ENCODE measurements at regions not wholly inside any gene's neighbourhood (a gene's known extent, or its start where the extent isn't known, plus 50 kb on each side); places are given as distances from the start of the nearest gene placed in this dataset.
A peak's percentile ranks its signal among the peaks of the same experiment; 100 is the strongest.

DNA sequence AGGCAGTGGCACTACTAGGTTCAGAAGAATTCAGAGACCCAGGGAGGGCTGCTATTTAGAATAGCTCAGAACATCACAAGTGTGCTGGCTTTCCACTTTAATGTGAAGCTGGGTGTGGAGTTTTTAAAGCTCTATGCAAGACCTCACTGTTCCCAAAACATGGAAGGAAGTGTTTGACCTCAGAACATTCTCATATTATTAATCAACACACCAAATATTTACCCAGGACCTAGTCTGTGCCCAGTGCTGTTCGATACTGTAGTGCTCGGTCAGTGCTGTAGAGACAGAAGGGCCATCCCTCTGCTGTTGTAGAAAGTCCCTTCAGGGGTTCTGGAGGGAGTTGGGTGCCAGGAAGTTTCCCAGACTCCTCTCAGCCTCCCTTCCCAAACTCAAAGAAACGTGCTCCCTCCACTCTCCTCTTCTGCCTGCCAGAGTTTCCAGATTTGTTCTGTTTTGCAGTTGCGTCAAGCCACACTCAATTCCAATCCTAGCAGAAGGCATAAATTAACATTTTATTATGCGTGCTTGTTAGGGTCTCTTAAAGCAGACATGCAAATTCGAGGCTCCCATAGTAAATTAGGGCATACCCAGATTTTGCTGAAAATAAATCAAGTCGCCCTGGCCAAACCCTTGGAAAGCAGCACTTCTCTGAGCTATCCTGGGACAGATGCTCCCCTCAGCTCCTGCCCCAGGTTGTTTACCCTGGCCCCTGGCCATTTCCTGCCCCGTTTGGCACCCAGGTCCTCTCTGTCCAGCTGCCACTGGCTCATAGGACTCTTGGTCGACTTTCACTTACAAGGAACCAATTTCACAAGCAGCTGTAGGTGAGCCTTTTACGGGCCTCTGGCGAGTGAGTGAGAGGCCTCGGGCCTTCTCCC, 248.6 kb downstream of the HIVEP2 start:
- peaks cover 8% of the 10 kb centered on the region for H3K4me1 ChIP-seq
- no peaks in the 10 kb centered on the region for H3K9me3 ChIP-seq
- peak overlapping the region; percentile 23 for H3K27ac ChIP-seq
- H3K4me3 ChIP-seq: no peak overlapping the region
- intact Hi-C loops (cut with DNase I): loop anchor here (5.0 to 10.0 kb wide), 3 partner anchors 331 to 538 kb away; no protein-coding TSS in a partner anchor
- DNase-seq (peak; percentile 29 to 69), ATAC-seq (peak; percentile 53 to 77 (median 67))
- no peaks in the 10 kb centered on the region for H3K27me3 ChIP-seq (ENCODE audit: insufficient read depth in 3 of 3, low read length in 2 of 3)
- no peak for TF ChIP-seq CTCF (IDR thresholded peaks at IDR 0.05)
- H3K36me3 ChIP-seq (ENCODE audit: insufficient read depth in 1 of 2, low read depth in 1 of 2): no peaks in the 10 kb centered on the region
- WGBS, 3 donors: 30 to 43% (median 34%) methylated on average over 12 of the region's 12 CpGs

DNA sequence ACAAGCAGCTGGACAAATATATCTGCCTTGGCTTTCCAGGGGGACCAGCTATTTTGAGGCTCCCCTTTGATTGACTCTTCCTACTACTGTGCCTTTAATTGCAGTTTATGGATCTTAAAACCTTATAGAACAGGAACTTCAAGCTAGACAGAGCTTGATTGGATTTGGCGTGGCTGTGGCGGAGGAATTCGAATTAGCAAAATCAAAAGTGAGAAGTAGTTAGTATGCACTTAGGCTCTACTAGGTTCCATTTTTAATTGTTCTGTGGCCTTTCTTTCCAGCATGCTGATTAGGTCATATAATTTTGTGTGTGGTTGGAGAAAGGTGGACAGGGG, 248.0 kb downstream of the HIVEP2 start:
- no peak overlapping the region for H3K4me3 ChIP-seq
- no peak for DNase-seq
- no peaks in the 10 kb centered on the region for H3K9me3 ChIP-seq
- H3K36me3 ChIP-seq (ENCODE audit: insufficient read depth in 1 of 2, low read depth in 1 of 2): no peaks in the 10 kb centered on the region
- TF ChIP-seq CTCF (IDR thresholded peaks at IDR 0.05): no peak
- peaks cover 8% of the 10 kb centered on the region for H3K4me1 ChIP-seq
- ATAC-seq: no peak
- intact Hi-C loops (cut with DNase I): loop anchor here (5.0 to 10.0 kb wide), 3 partner anchors 330 to 538 kb away; no protein-coding TSS in a partner anchor
- 83 to 93% (median 87%) methylated on average over 3 of the region's 3 CpGs for WGBS, 3 donors
- peak overlapping the region; percentile 23 for H3K27ac ChIP-seq
- no peaks in the 10 kb centered on the region for H3K27me3 ChIP-seq (ENCODE audit: insufficient read depth in 3 of 3, low read length in 2 of 3)

GRCh38 chr6:142697922-142698321, 247.1 kb downstream of the HIVEP2 start:
- H3K4me1 ChIP-seq: peaks cover 8% of the 10 kb centered on the region
- 89 to 95% (median 91%) methylated on average over 4 of the region's 4 CpGs for WGBS, 3 donors
- no peak overlapping the region for H3K27ac ChIP-seq
- TF ChIP-seq CTCF (IDR thresholded peaks at IDR 0.05): no peak
- no peaks in the 10 kb centered on the region for H3K9me3 ChIP-seq
- ATAC-seq (no peak), DNase-seq (no peak)
- no peaks in the 10 kb centered on the region for H3K36me3 ChIP-seq (ENCODE audit: insufficient read depth in 1 of 2, low read depth in 1 of 2)
- intact Hi-C loops (cut with DNase I): loop anchor here (5.0 to 10.0 kb wide), 3 partner anchors 329 to 537 kb away; no protein-coding TSS in a partner anchor
- H3K4me3 ChIP-seq: no peak overlapping the region
- H3K27me3 ChIP-seq (ENCODE audit: insufficient read depth in 3 of 3, low read length in 2 of 3): no peaks in the 10 kb centered on the region

DNA sequence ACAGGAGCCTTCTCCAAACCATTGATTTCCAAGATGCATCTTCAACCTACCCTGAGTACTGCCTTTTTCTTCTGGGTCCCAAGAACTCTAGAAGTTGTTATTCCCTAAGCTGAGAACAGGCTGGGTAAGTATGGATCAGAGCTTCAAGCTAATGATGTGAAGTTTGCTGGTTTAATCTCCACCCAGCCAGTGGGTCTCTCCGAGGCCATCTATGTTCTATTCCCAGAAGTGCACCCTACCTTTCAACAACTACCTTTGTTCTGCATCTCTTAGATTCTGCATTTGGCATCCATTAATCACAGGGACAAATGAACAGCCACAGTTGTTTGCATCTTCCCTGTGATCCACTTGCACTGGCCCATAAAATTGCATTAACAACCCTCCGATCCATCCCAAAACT, 246.2 kb downstream of the HIVEP2 start:
- Histone ChIP-seq H3K4me3 (no peak overlapping the region), H3K27ac (no peak overlapping the region), H3K36me3 (ENCODE audit: insufficient read depth in 1 of 2, low read depth in 1 of 2) (no peaks in the 10 kb centered on the region), H3K9me3 (no peaks in the 10 kb centered on the region), H3K27me3 (ENCODE audit: insufficient read depth in 3 of 3, low read length in 2 of 3) (no peaks in the 10 kb centered on the region), H3K4me1 (peaks cover 8% of the 10 kb centered on the region)
- no peak for TF ChIP-seq CTCF (IDR thresholded peaks at IDR 0.05)
- intact Hi-C loops (cut with DNase I): loop anchor here (5.0 to 10.0 kb wide), 3 partner anchors 329 to 536 kb away; no protein-coding TSS in a partner anchor
- 93 to 98% (median 94%) methylated on average over 2 of the region's 2 CpGs for WGBS, 3 donors
- no peak for ATAC-seq
- DNase-seq: no peak

Data from psoas muscle (tissue), 7 donors.